Activated CD4-positive, alpha-beta memory T cell treated with anti-CD3 and anti-CD28 coated beads, Interleukin-2, amount 10 ng/mL, durations not matched to agents 7 days and 5 days (primary cell): ENCODE measurements at regions not wholly inside any gene's neighbourhood (a gene's known extent, or its start where the extent isn't known, plus 50 kb on each side); places are given as distances from the start of the nearest gene placed in this dataset.

Source experiments
- CTCF ChIA-PET: fragments of 350-600 bp; sonication (Branson Sonifier 250); formaldehyde crosslinking; loops from one replicate; lab custom pipeline; 2021; ENCODE audit warnings: antibody characterized with exemption, inconsistent platforms; lab: Charles Lee
- POLR2A ChIA-PET: fragments of 350-600 bp; sonication (Branson Sonifier 250); formaldehyde crosslinking; loops from one replicate; lab custom pipeline; 2021; ENCODE audit warnings: antibody characterized with exemption; lab: Charles Lee
- DNase-seq: peaks from one replicate; pipeline ENCODE4 v3.0.0-alpha.2; 2020
- H3K27ac Mint-ChIP-seq: one replicate; pipeline ENCODE4 v1.8.0; 2021; ENCODE audit warnings: mild to moderate bottlenecking, mixed read lengths
- H3K27me3 Mint-ChIP-seq: one replicate; pipeline ENCODE4 v1.8.0; 2021; ENCODE audit warnings: mixed read lengths
- H3K36me3 Mint-ChIP-seq: one replicate; pipeline ENCODE4 v1.8.0; 2021; ENCODE audit warnings: low read depth, mixed read lengths
- H3K4me1 Mint-ChIP-seq: one replicate; pipeline ENCODE4 v1.8.0; 2021; ENCODE audit warnings: mixed read lengths
- H3K4me3 Mint-ChIP-seq: one replicate; pipeline ENCODE4 v1.8.0; 2021; ENCODE audit warnings: mild to moderate bottlenecking, mixed read lengths
- H3K9me3 Mint-ChIP-seq: one replicate; pipeline ENCODE4 v1.8.0; 2021; ENCODE audit warnings: mixed read lengths

- H3K9me3 Mint-ChIP-seq = no peaks in the 10 kb centered on the region
- CTCF ChIA-PET = no interaction called here
- no peaks in the 10 kb centered on the region for H3K27me3 Mint-ChIP-seq
- H3K4me3 Mint-ChIP-seq = no peak overlapping the region
- H3K27ac Mint-ChIP-seq = no peak overlapping the region
- no peak for DNase-seq
- H3K4me1 Mint-ChIP-seq = no peaks in the 10 kb centered on the region
- POLR2A ChIA-PET = no interaction called here
- no peaks in the 10 kb centered on the region for H3K36me3 Mint-ChIP-seq
These were observed 143.1 kb downstream of the BTC start for GRCh38 chr4:74651198-74651597.

DNA sequence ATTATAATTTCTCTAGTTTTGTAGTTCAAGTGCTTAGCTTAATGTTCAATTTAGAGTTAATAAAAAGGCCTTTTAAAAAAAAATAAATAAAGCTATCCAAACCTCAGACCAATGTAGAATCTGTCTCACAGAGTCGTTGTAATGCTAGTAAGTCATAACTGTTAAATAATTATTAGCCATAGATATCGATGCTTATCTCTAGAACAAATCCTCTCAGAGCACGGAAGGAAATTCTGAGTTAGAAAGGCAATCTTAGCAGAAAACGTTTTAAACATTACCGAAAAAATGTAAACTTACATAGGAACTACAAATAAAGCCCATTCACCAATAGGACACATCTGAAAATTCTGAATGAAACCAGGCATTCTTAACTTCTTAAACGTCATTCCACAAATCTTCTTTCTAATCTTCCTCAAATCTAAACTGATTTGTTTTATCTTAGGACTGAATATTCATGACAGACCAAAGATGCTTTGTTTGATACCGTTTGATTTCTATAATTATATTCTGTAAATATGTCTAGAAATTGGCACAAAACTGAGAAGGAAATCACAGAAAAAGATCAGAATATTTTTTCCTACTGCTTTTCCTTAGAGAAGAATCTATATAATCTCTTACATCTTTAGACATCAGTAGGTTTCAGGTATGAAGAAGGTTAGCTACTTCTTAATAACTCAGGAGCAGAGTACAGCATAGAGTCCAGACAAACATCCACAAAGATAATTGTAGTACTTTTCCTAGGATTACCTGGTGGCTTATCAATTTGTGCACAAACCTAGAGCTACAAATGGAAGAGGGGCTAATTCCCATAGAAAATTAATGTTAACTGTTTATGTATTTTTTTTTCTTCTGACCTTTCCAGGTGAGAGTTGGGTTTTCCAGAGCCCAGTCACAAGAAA lies 140.7 kb downstream of the BTC start:
- POLR2A ChIA-PET = no interaction called here
- Mint-ChIP-seq H3K4me1 (no peaks in the 10 kb centered on the region), H3K4me3 (no peak overlapping the region), H3K36me3 (no peaks in the 10 kb centered on the region), H3K9me3 (no peaks in the 10 kb centered on the region), H3K27ac (no peak overlapping the region), H3K27me3 (no peaks in the 10 kb centered on the region)
- CTCF ChIA-PET = no interaction called here
- DNase-seq = no peak

- no peaks in the 10 kb centered on the region for H3K36me3 Mint-ChIP-seq
- no peaks in the 10 kb centered on the region for H3K4me1 Mint-ChIP-seq
- DNase-seq = no peak
- POLR2A ChIA-PET = no interaction called here
- H3K9me3 Mint-ChIP-seq = no peaks in the 10 kb centered on the region
- no peaks in the 10 kb centered on the region for H3K27me3 Mint-ChIP-seq
- no peak overlapping the region for H3K27ac Mint-ChIP-seq
- no peak overlapping the region for H3K4me3 Mint-ChIP-seq
- CTCF ChIA-PET = no interaction called here
These were observed 140.1 kb downstream of the BTC start for GRCh38 chr4:74654230-74654681.

DNA sequence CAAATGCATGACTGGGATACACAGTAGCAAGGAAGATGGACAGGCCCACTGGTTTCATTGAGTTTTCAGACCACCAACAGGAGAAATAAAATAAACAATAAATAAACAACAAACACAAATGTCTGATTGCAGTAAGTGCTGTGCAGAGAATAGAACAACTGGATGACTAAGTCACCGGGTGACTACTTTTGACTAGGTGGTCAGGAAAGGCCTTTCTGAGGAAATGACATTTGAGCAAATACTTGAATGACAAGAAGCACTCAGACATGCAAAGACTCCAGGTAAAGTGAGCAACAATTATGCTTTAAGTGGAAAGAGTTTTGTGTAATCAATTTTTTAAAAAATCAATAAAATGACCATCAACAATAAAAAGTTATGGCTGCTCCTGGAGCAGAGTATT lies 137.7 kb downstream of the BTC start:
- Mint-ChIP-seq H3K9me3 (no peaks in the 10 kb centered on the region), H3K4me3 (no peak overlapping the region), H3K4me1 (no peaks in the 10 kb centered on the region), H3K27ac (no peak overlapping the region), H3K27me3 (no peaks in the 10 kb centered on the region), H3K36me3 (no peaks in the 10 kb centered on the region)
- POLR2A ChIA-PET = no interaction called here
- DNase-seq = no peak
- CTCF ChIA-PET = no interaction called here

DNA sequence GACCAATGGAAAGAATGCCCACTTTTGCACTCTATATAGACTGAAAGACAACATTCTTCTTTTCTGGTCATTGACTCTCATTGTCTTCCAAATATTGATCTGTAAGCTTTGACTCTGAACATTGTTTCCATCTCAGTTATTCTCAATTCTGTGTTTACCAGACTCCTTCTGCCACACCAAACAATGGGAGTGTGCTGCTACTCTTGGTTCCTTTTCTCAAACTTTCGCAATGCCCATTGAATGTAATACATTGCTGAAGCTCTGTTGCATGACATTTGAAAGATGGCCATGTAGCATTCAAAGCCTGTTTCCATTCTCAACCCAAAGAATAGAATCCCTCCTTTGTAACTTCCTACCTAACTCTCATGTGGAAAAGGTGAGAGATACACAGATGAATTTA lies 136.2 kb downstream of the BTC start:
- ChIA-PET CTCF (no interaction called here), POLR2A (no interaction called here)
- Mint-ChIP-seq H3K27ac (no peak overlapping the region), H3K27me3 (peaks cover 2% of the 10 kb centered on the region), H3K36me3 (no peaks in the 10 kb centered on the region), H3K9me3 (no peaks in the 10 kb centered on the region), H3K4me1 (no peaks in the 10 kb centered on the region), H3K4me3 (no peak overlapping the region)
- no peak for DNase-seq

GRCh38 chr4:74659576-74660411 lies 134.5 kb downstream of the BTC start:
- Mint-ChIP-seq H3K36me3 (no peaks in the 10 kb centered on the region), H3K4me3 (no peak overlapping the region), H3K27me3 (peaks cover 3% of the 10 kb centered on the region), H3K9me3 (no peaks in the 10 kb centered on the region), H3K4me1 (no peaks in the 10 kb centered on the region), H3K27ac (no peak overlapping the region)
- ChIA-PET CTCF (no interaction called here), POLR2A (no interaction called here)
- no peak for DNase-seq

DNA sequence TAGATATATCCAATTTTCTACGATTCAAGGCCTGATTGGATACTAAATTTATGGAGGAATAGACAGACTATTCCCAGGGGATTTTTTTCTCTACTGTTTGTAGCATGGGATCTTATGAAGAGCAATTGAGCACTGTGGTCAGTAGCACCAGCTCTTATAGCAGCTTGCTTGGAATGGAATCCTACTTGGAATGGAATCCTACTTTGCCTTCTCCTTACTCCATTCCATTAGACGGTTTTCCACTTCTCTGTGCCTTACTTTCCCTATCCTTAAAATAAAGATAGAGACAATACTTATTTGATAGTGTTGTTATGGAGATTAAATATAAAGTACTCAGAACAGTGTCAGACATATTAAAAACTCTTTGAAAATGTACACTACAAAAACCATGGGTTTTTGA lies 133.5 kb downstream of the BTC start:
- CTCF ChIA-PET = no interaction called here
- H3K27ac Mint-ChIP-seq = no peak overlapping the region

DNA sequence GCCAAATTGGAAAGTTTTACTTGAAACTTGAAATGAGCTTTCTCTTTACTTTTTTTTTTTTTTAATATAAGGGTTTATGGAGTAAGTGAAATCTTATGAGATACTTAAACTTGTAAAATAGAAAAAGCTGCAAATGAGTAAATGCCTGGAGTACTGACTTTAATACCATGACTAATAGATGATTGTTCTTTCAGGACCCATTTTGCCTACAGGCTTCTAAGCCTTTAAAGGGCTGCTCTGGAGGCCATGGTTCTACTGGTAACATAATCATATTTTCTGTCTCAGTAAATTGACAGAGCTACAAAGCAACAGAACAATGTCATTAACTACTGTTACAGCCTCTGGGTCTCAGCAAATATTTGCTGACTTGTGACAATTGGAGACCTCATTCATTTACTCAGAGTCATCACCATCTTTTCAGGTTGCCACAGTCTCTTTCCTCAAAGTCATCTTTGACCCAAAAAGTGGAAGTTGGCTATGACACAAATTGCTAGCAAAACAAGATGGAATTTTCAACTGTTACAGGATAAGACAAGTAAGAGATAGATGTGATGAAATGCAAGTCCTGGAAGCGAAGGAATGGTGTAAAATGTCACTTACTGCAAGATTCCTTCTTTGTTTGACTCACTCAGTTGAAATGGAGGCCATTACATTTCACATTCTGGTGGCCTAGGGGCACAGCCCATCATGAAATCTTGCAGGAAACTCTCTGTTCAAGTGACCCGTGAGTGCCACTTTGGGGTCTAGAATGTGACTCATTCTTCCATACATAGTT lies 132.7 kb downstream of the BTC start:
- Mint-ChIP-seq H3K36me3 (no peaks in the 10 kb centered on the region), H3K4me3 (no peak overlapping the region), H3K4me1 (no peaks in the 10 kb centered on the region), H3K9me3 (no peaks in the 10 kb centered on the region), H3K27me3 (peaks cover 3% of the 10 kb centered on the region), H3K27ac (no peak overlapping the region)
- POLR2A ChIA-PET = no interaction called here
- no peak for DNase-seq
- CTCF ChIA-PET = no interaction called here

More for the DNA sequence above, 133.5 kb downstream of the BTC start:
- POLR2A ChIA-PET = no interaction called here
- Mint-ChIP-seq H3K9me3 (no peaks in the 10 kb centered on the region), H3K4me3 (no peak overlapping the region), H3K4me1 (no peaks in the 10 kb centered on the region), H3K36me3 (no peaks in the 10 kb centered on the region), H3K27me3 (peaks cover 3% of the 10 kb centered on the region)
- DNase-seq = no peak

GRCh38 chr4:74663631-74664030 lies 130.7 kb downstream of the BTC start:
- ChIA-PET POLR2A (no interaction called here), CTCF (no interaction called here)
- no peak for DNase-seq
- no peak overlapping the region for H3K27ac Mint-ChIP-seq
- H3K36me3 Mint-ChIP-seq = no peaks in the 10 kb centered on the region
- H3K4me1 Mint-ChIP-seq = no peaks in the 10 kb centered on the region
- H3K9me3 Mint-ChIP-seq = no peaks in the 10 kb centered on the region
- H3K4me3 Mint-ChIP-seq = no peak overlapping the region
- H3K27me3 Mint-ChIP-seq = peaks cover 5% of the 10 kb centered on the region

DNA sequence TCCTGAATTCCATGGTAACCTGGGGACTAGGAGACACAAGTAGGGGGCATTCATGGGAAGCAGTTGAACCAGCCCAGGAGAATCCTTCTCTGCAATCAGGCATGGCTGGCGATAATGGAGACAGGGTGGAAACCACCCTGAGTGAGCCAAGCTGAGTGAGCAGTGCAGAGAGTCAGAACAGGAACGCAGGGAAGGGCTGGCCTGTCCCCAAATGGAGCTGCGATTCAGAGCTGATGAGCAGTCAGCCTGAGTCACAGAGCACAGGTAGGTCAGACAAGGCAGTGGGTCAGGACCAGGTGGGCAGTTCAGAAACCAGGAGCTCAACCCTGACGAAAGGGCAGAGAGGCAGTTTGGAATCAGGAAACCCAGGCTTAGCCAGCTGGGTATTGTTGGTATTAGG lies 129.0 kb downstream of the BTC start:
- no peak for DNase-seq
- no peak overlapping the region for H3K27ac Mint-ChIP-seq
- ChIA-PET POLR2A (no interaction called here), CTCF (no interaction called here)
- H3K36me3 Mint-ChIP-seq = no peaks in the 10 kb centered on the region
- H3K9me3 Mint-ChIP-seq = no peaks in the 10 kb centered on the region
- peaks cover 5% of the 10 kb centered on the region for H3K27me3 Mint-ChIP-seq
- H3K4me1 Mint-ChIP-seq = no peaks in the 10 kb centered on the region
- no peak overlapping the region for H3K4me3 Mint-ChIP-seq

DNA sequence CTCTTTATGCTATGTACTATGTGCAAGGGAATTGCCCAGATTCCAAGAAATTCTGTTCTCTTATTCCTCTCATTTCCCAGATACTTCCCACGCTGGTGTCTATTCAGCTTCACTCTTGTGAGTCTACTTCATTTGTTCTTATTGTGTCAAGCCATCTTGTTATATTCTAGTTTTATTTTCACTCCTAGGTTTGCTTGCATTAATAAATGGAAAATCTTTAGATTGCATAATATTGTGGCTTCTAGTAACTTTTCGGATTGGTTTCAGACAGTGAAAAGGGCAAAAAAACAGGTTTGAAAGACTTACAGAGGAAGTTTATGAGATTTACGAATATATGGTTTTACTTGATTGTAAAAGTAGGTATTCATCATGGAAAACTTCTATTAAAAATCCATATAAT lies 128.4 kb downstream of the BTC start:
- Mint-ChIP-seq H3K9me3 (no peaks in the 10 kb centered on the region), H3K27me3 (peaks cover 5% of the 10 kb centered on the region), H3K36me3 (no peaks in the 10 kb centered on the region), H3K4me3 (no peak overlapping the region), H3K27ac (no peak overlapping the region), H3K4me1 (no peaks in the 10 kb centered on the region)
- ChIA-PET POLR2A (no interaction called here), CTCF (no interaction called here)
- DNase-seq = no peak

GRCh38 chr4:74667438-74667837 lies 126.9 kb downstream of the BTC start:
- Mint-ChIP-seq H3K4me3 (no peak overlapping the region), H3K27me3 (peaks cover 12% of the 10 kb centered on the region), H3K27ac (no peak overlapping the region), H3K36me3 (no peaks in the 10 kb centered on the region), H3K9me3 (no peaks in the 10 kb centered on the region), H3K4me1 (no peaks in the 10 kb centered on the region)
- DNase-seq = no peak
- CTCF ChIA-PET = interaction anchor here (0.6 kb wide), 1 partner anchor 9 kb away, joined by 3 read pairs; no protein-coding TSS in a partner anchor
- POLR2A ChIA-PET = no interaction called here

DNA sequence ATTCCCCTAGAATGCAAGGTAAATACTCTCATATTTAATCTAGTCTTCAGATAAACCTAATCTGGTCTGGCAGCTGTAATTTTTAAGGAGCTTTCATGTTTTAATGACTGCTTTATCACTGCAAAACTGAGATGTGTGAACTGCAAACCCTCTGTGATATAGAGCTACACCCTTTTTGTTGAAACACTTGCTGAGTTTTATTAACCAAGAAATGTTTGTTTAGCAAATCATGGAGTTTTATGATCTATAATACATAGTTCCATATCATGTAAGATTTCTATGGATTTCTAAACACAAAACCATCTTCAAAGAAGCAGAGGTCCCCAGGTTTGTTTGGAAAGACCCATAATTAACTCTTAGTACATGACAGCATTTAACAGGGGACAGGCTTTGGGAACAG lies 126.4 kb downstream of the BTC start:
- no peak for DNase-seq
- H3K4me1 Mint-ChIP-seq = no peaks in the 10 kb centered on the region
- POLR2A ChIA-PET = no interaction called here
- H3K27me3 Mint-ChIP-seq = peaks cover 14% of the 10 kb centered on the region
- no peak overlapping the region for H3K4me3 Mint-ChIP-seq
- CTCF ChIA-PET = interaction anchor here (0.6 kb wide), 1 partner anchor 8 kb away, joined by 3 read pairs; no protein-coding TSS in a partner anchor
- H3K9me3 Mint-ChIP-seq = no peaks in the 10 kb centered on the region
- no peak overlapping the region for H3K27ac Mint-ChIP-seq
- H3K36me3 Mint-ChIP-seq = no peaks in the 10 kb centered on the region
